Dedifferentiated amniotic fluid mesenchymal stem cell (primary cell): ENCODE measurements at regions not wholly inside any gene's neighbourhood (a gene's known extent, or its start where the extent isn't known, plus 50 kb on each side); places are given as distances from the start of the nearest gene placed in this dataset.
"Not testable (repeated sequence)": the region's sequence is repeated elsewhere in the genome, so short reads cannot be mapped to it uniquely, and the experiment has no call there.

Source experiments
- DNase-seq: peaks from one replicate; pipeline ENCODE4 v3.0.0-alpha.2; 2016; ENCODE audit errors: extremely low spot score

- DNase-seq: no peak
Observed at GRCh38 chr15:77877869-77878577, 199.5 kb downstream of the TBC1D2B start.

GRCh38 chr15:77876107-77876820 is 201.2 kb downstream of the TBC1D2B start:
- not testable (repeated sequence) for DNase-seq

GRCh38 chr15:77875066-77875721 is 202.3 kb downstream of the TBC1D2B start:
- peak; percentile 17 for DNase-seq

- DNase-seq: no peak
Observed at GRCh38 chr15:77874063-77874462, 203.4 kb downstream of the TBC1D2B start.

- DNase-seq: not testable (repeated sequence)
Observed at GRCh38 chr15:77872521-77873425, 204.7 kb downstream of the TBC1D2B start.

- DNase-seq: no peak
Observed at GRCh38 chr15:77871852-77872371, 205.6 kb downstream of the TBC1D2B start.

- peak; percentile 54 for DNase-seq
Observed at GRCh38 chr15:77870195-77871065, 207.1 kb downstream of the TBC1D2B start.

GRCh38 chr15:77869021-77869895 is 208.3 kb downstream of the TBC1D2B start:
- no peak for DNase-seq

GRCh38 chr15:77868048-77868629 is 209.4 kb downstream of the TBC1D2B start:
- not testable (repeated sequence) for DNase-seq

- no peak for DNase-seq
Observed at GRCh38 chr15:77867266-77868047, 210.1 kb downstream of the TBC1D2B start.

GRCh38 chr15:77866596-77867125 is 210.8 kb downstream of the TBC1D2B start:
- DNase-seq: no peak

GRCh38 chr15:77866186-77866585 is 211.3 kb downstream of the TBC1D2B start:
- no peak for DNase-seq

GRCh38 chr15:77865701-77866100 is 211.8 kb downstream of the TBC1D2B start:
- DNase-seq: no peak

GRCh38 chr15:77865106-77865610 is 212.4 kb downstream of the TBC1D2B start:
- no peak for DNase-seq

GRCh38 chr15:77864211-77865105 is 213.1 kb downstream of the TBC1D2B start:
- no peak for DNase-seq

- DNase-seq: no peak
Observed at GRCh38 chr15:77863491-77864105, 213.9 kb downstream of the TBC1D2B start.
